Smooth muscle cell (in vitro differentiated cells): ENCODE measurements at regions not wholly inside any gene's neighbourhood (a gene's known extent, or its start where the extent isn't known, plus 50 kb on each side); places are given as distances from the start of the nearest gene placed in this dataset.

Experiments used
- DNase-seq: peaks from one replicate; lab custom pipeline; 2025; ENCODE audit not compliant: unreplicated experiment; lab: John Stamatoyannopoulos, UW
- H2AFZ ChIP-seq: fragments of 200-600 bp; sonication (generic); 2 replicates; pipeline ENCODE4 v1.6.0; 2016; ENCODE audit warnings: antibody characterized with exemption, low read depth, mild to moderate bottlenecking
- H3F3A ChIP-seq: fragments of 200-600 bp; sonication (generic); 2 replicates; pipeline ENCODE4 v1.6.0; 2017; ENCODE audit warnings: antibody characterized with exemption, low read depth
- H3K27ac ChIP-seq: fragments of 200-600 bp; sonication (generic); 2 replicates; pipeline ENCODE4 v1.5.1; 2016; ENCODE audit warnings: low read depth, mild to moderate bottlenecking
- H3K27me3 ChIP-seq: fragments of 200-600 bp; sonication (generic); 2 replicates; pipeline ENCODE4 v1.6.1; 2016; ENCODE audit warnings: low read depth, mild to moderate bottlenecking
- H3K36me3 ChIP-seq: fragments of 200-600 bp; sonication (generic); 2 replicates; pipeline ENCODE4 v1.5.1; 2016; ENCODE audit warnings: low read depth
- H3K4me1 ChIP-seq: fragments of 200-600 bp; sonication (generic); 2 replicates; pipeline ENCODE4 v1.5.1; 2016; ENCODE audit warnings: low read depth
- H3K4me2 ChIP-seq: fragments of 200-600 bp; sonication (generic); 2 replicates; pipeline ENCODE4 v1.6.0; 2016; ENCODE audit warnings: mild to moderate bottlenecking
- H3K4me3 ChIP-seq: fragments of 200-600 bp; sonication (generic); 2 replicates; pipeline ENCODE4 v1.5.1; 2016; ENCODE audit warnings: mild to moderate bottlenecking
- H3K79me2 ChIP-seq: fragments of 200-600 bp; sonication (generic); 2 replicates; pipeline ENCODE4 v1.6.0; 2016; ENCODE audit warnings: low read depth, mild to moderate bottlenecking
- H3K9ac ChIP-seq: fragments of 200-600 bp; sonication (generic); 2 replicates; pipeline ENCODE4 v1.6.0; 2016; ENCODE audit warnings: low read depth
- H3K9me3 ChIP-seq: fragments of 200-600 bp; sonication (generic); replicated peaks from 2 replicates; pipeline ENCODE4 v1.5.1; 2016; ENCODE audit warnings: low read depth
- H4K20me1 ChIP-seq: fragments of 200-600 bp; sonication (generic); 2 replicates; pipeline ENCODE4 v1.6.0; 2016; ENCODE audit warnings: low read depth
- CTCF ChIP-seq: fragments of 200-600 bp; sonication (generic); IDR thresholded peaks from 2 replicates; pipeline ENCODE4 v1.5.1; 2017; ENCODE audit warnings: borderline replicate concordance, mild to moderate bottlenecking, antibody characterized with exemption; ENCODE audit not compliant: insufficient read depth, poor library complexity, severe bottlenecking
- WGBS: methylation state at CpG from one replicate; pipeline ENCODE4 v1.1.7; 2016; ENCODE audit warnings: low lambda C conversion rate; 5-methylcytosine and 5-hydroxymethylcytosine counted together

- Histone ChIP-seq H3K9me3 (no peaks in the 10 kb centered on the region), H3K79me2 (no peaks in the 10 kb centered on the region), H3K4me3 (no peak overlapping the region), H3K9ac (no peak overlapping the region), H2AFZ (no peak overlapping the region), H3K4me2 (no peak overlapping the region), H3F3A (no peaks in the 10 kb centered on the region), H3K36me3 (no peaks in the 10 kb centered on the region), H4K20me1 (no peaks in the 10 kb centered on the region), H3K27ac (no peak overlapping the region), H3K27me3 (no peaks in the 10 kb centered on the region), H3K4me1 (peaks cover 8% of the 10 kb centered on the region)
- 88% methylated on average over 3 of the region's 3 CpGs for WGBS
- no peak for DNase-seq
- no peak for TF ChIP-seq CTCF
Observed at GRCh38 chr1:58869638-58870297, 85.9 kb upstream of the JUN start.

DNA sequence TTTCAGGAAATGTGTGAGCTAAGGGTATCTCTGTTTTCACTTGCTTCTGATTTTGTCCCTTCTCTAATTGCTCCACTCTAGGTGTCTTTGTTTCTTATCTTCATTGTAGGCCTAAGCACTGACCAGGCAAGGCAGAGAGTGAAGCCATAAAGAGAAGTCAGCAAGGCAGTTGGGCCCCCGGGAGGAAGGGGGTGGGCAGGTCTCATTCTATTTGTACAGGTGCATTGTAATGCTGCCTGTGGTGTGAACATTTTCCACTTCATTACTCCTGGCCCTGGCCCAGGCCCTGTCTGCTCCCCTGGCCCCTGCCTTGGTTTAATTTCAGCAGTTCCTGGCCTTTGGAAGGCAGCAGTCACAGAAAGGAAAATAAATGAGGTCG, 86.4 kb upstream of the JUN start:
- Histone ChIP-seq H3K9me3 (no peaks in the 10 kb centered on the region), H3K4me2 (no peak overlapping the region), H3K27ac (no peak overlapping the region), H3K9ac (no peak overlapping the region), H2AFZ (no peak overlapping the region), H3K4me3 (no peak overlapping the region), H3K27me3 (no peaks in the 10 kb centered on the region), H3K36me3 (no peaks in the 10 kb centered on the region), H4K20me1 (no peaks in the 10 kb centered on the region), H3K79me2 (no peaks in the 10 kb centered on the region), H3K4me1 (peaks cover 12% of the 10 kb centered on the region), H3F3A (no peaks in the 10 kb centered on the region)
- 92% methylated on average over 2 of the region's 2 CpGs for WGBS
- no peak for TF ChIP-seq CTCF
- no peak for DNase-seq

DNA sequence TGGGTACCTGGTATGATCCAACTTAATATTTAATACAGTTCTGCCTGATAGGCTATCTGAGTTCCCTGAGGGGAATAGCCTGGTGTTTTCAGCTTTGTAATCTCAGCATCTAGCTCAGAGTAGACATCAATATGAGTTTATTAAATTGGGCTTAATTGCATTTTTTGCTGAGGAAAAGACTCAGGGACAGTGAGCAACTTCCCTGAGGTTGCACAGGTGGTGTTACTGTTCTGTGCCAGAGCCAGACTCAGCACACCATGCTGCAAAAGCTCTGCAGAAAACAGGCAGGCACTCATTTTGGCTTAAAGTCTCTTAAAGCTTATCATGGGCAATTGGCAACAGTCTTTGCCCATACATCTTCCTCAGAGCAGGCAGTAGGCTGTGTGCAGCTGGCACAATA, 90.5 kb upstream of the JUN start:
- H3F3A ChIP-seq = no peaks in the 10 kb centered on the region
- no peaks in the 10 kb centered on the region for H3K36me3 ChIP-seq
- H3K27me3 ChIP-seq = no peaks in the 10 kb centered on the region
- peaks cover 16% of the 10 kb centered on the region for H3K4me1 ChIP-seq
- H3K9ac ChIP-seq = no peak overlapping the region
- H3K4me2 ChIP-seq = no peak overlapping the region
- H3K79me2 ChIP-seq = no peaks in the 10 kb centered on the region
- TF ChIP-seq CTCF = no peak
- H3K9me3 ChIP-seq = no peaks in the 10 kb centered on the region
- H3K27ac ChIP-seq = no peak overlapping the region
- H4K20me1 ChIP-seq = no peaks in the 10 kb centered on the region
- no peak overlapping the region for H3K4me3 ChIP-seq
- no peak for DNase-seq
- no peak overlapping the region for H2AFZ ChIP-seq
